HCT116 (cell line): ENCODE measurements at regions not wholly inside any gene's neighbourhood (a gene's known extent, or its start where the extent isn't known, plus 50 kb on each side); places are given as distances from the start of the nearest gene placed in this dataset.

ENCODE experiments used
- ATAC-seq: fragments of 200-7000 bp; cut with Tn5 transposase; 2 replicates; pipeline ENCODE4 v1.9.1; 2020; ENCODE audit warnings: mild to moderate bottlenecking, moderate library complexity
- BruUV-seq: library from RNA; stranded (reverse); fragments of 400-500 nt; replicated peaks from 2 replicates; lab custom pipeline; 2021; lab: Mats Ljungman, UMichigan
- CTCF ChIA-PET: fragments of 300-600 bp; sonication (Branson Sonifier 250); formaldehyde crosslinking; loops from one replicate; lab custom pipeline; 2021; ENCODE audit warnings: antibody characterized with exemption; lab: Charles Lee
- POLR2A ChIA-PET: fragments of 300-600, 350-600 bp; sonication (Branson Sonifier 250); formaldehyde crosslinking; loops from one replicate; lab custom pipeline; 2021; ENCODE audit warnings: antibody characterized with exemption; lab: Charles Lee
- RAD21 ChIA-PET, 2 experiments: fragments of 300-600 bp; sonication (Branson Sonifier 250); formaldehyde crosslinking; loops; one replicate each; lab custom pipeline; 2023; ENCODE audit warnings: low total read pairs in 2 of 2; ENCODE audit not compliant: uncharacterized antibody in 2 of 2, unreplicated experiment in 2 of 2, low non-redundant PET in 1 of 2; lab: Charles Lee
- DNase-seq: peaks from one replicate; pipeline ENCODE4 v3.0.0-alpha.2; 2010; ENCODE audit warnings: low read depth, low spot score
- H2AFZ ChIP-seq: fragments of 200-600 bp; shearing (Covaris generic), sonication (generic); 2 replicates; pipeline ENCODE4 v1.6.1; 2017; ENCODE audit warnings: low read depth, mixed run types, mixed read lengths, antibody characterized with exemption, low read length; ENCODE audit not compliant: poor library complexity, severe bottlenecking
- H3K27ac ChIP-seq: 2 replicates; pipeline ENCODE4 v1.5.1; 2012; ENCODE audit warnings: low read depth, low read length
- H3K27me3 ChIP-seq: fragments of 200-600 bp; sonication (generic); 2 replicates; pipeline ENCODE4 v1.6.1; 2016; ENCODE audit warnings: mixed run types, low read length, mixed read lengths; ENCODE audit not compliant: insufficient read depth
- H3K36me3 ChIP-seq, 2 experiments: fragments of 200-500 bp in 1 of 2; fragments of 200-600 bp in 1 of 2; sonication (Bioruptor generic) in 1 of 2; sonication (generic) in 1 of 2; 2 replicates each; pipeline versions ENCODE4 v1.5.1 to v1.6.1; 2014 to 2016; ENCODE audit warnings: low read length in 2 of 2, inconsistent platforms in 1 of 2, mixed read lengths in 1 of 2, mixed run types in 1 of 2; ENCODE audit not compliant: insufficient read depth in 2 of 2, control insufficient read depth in 1 of 2
- H3K4me1 ChIP-seq, 2 experiments: fragments of 200-600 bp in 1 of 2; sonication (generic) in 1 of 2; 2 replicates each; pipeline versions ENCODE4 v1.5.1 to v1.6.1; 2012 to 2017; ENCODE audit warnings: low read length in 2 of 2, inconsistent platforms in 1 of 2, mild to moderate bottlenecking in 1 of 2, mixed read lengths in 1 of 2, mixed run types in 1 of 2, moderate library complexity in 1 of 2; ENCODE audit not compliant: insufficient read depth in 2 of 2, control insufficient read depth in 1 of 2
- H3K4me2 ChIP-seq: fragments of 200-600 bp; sonication (generic); 2 replicates; pipeline ENCODE4 v1.6.1; 2017; ENCODE audit warnings: mixed run types, low read length, mixed read lengths
- H3K4me3 ChIP-seq, 2 experiments: fragments of 200-600 bp in 1 of 2; sonication (generic) in 1 of 2; replicated peaks in 1 of 2; 2 replicates each; pipeline ENCODE4 v1.5.1; 2011 to 2016; ENCODE audit warnings: low read length in 2 of 2, control low read depth in 1 of 2, low read depth in 1 of 2, mild to moderate bottlenecking in 1 of 2, mixed read lengths in 1 of 2, mixed run types in 1 of 2
- H3K79me2 ChIP-seq: fragments of 200-600 bp; sonication (generic); 2 replicates; pipeline ENCODE4 v1.6.1; 2017; ENCODE audit warnings: mild to moderate bottlenecking, mixed run types, low read length, moderate library complexity, mixed read lengths; ENCODE audit not compliant: insufficient read depth
- H3K9ac ChIP-seq: fragments of 200-600 bp; sonication (generic); 2 replicates; pipeline ENCODE4 v1.6.1; 2016; ENCODE audit warnings: low read length, mixed read lengths
- H3K9me2 ChIP-seq: fragments of 200-600 bp; sonication (generic), shearing (Covaris generic); 2 replicates; pipeline ENCODE4 v1.6.1; 2017; ENCODE audit warnings: mixed run types, mild to moderate bottlenecking, moderate library complexity; ENCODE audit not compliant: insufficient read depth
- H3K9me3 ChIP-seq, 2 experiments: fragments of 200-500 bp in 1 of 2; fragments of 200-600 bp in 1 of 2; sonication (Bioruptor generic) in 1 of 2; sonication (generic) in 1 of 2; 2 replicates each; pipeline ENCODE4 v1.6.1; 2014 to 2017; ENCODE audit warnings: low read length in 2 of 2, mixed read lengths in 2 of 2, inconsistent platforms in 1 of 2, low read depth in 1 of 2, mild to moderate bottlenecking in 1 of 2, mixed run types in 1 of 2, moderate library complexity in 1 of 2; ENCODE audit not compliant: control insufficient read depth in 1 of 2, insufficient read depth in 1 of 2
- H4K20me1 ChIP-seq: fragments of 200-600 bp; sonication (generic), shearing (Covaris generic); 2 replicates; pipeline ENCODE4 v1.6.1; 2017; ENCODE audit warnings: mixed run types, mild to moderate bottlenecking, moderate library complexity; ENCODE audit not compliant: insufficient read depth
- CBX3 ChIP-seq: IDR thresholded peaks from 2 replicates; pipeline ENCODE4 v1.6.1; 2012; ENCODE audit warnings: low read depth
- CEBPB ChIP-seq: IDR thresholded peaks from 2 replicates; pipeline ENCODE4 v1.6.1; 2012; ENCODE audit warnings: low read depth
- EGR1 ChIP-seq: IDR thresholded peaks from 2 replicates; pipeline ENCODE4 v1.6.1; 2012; ENCODE audit warnings: low read depth
- ELF1 ChIP-seq: IDR thresholded peaks from 2 replicates; pipeline ENCODE4 v1.6.1; 2012; ENCODE audit warnings: low read depth, borderline replicate concordance
- EZH2 ChIP-seq: fragments of 200-600 bp; sonication (generic); IDR thresholded peaks from 2 replicates; pipeline ENCODE4 v1.6.1; 2017; ENCODE audit warnings: antibody characterized with exemption, mixed run types
- JUND ChIP-seq: IDR thresholded peaks from 2 replicates; pipeline ENCODE4 v1.6.1; 2012
- POLR2A ChIP-seq: IDR thresholded peaks from 2 replicates; pipeline ENCODE4 v1.7.0; 2011; ENCODE audit warnings: borderline replicate concordance; ENCODE audit not compliant: insufficient read depth, insufficient read length; ENCODE audit errors: extremely low read depth
- POLR2AphosphoS5 ChIP-seq: IDR thresholded peaks from 2 replicates; pipeline ENCODE4 v1.6.1; 2011; ENCODE audit warnings: mild to moderate bottlenecking, low read depth, low read length, moderate library complexity
- RAD21 ChIP-seq: IDR thresholded peaks from 2 replicates; pipeline ENCODE4 v1.6.1; 2012; ENCODE audit warnings: low read depth, mild to moderate bottlenecking
- SIN3A ChIP-seq: IDR thresholded peaks from 2 replicates; pipeline ENCODE4 v1.6.1; 2012; ENCODE audit warnings: low read depth
- SP1 ChIP-seq: IDR thresholded peaks from 2 replicates; pipeline ENCODE4 v1.6.1; 2012; ENCODE audit warnings: low read depth
- SRF ChIP-seq: IDR thresholded peaks from 2 replicates; pipeline ENCODE4 v1.6.1; 2012; ENCODE audit warnings: low read depth
- TCF7L2 ChIP-seq: IDR thresholded peaks from 2 replicates; pipeline ENCODE4 v1.7.0; 2011; ENCODE audit warnings: borderline replicate concordance, inconsistent platforms; ENCODE audit not compliant: insufficient read depth, insufficient read length; ENCODE audit errors: extremely low read depth
- YY1 ChIP-seq: IDR thresholded peaks from 2 replicates; pipeline ENCODE4 v1.6.1; 2011; ENCODE audit warnings: low read length, low read depth, moderate library complexity, mild to moderate bottlenecking; ENCODE audit not compliant: insufficient replicate concordance; ENCODE audit errors: extremely low read depth
- ZFX ChIP-seq: fragments of 450-650 bp; IDR thresholded peaks from 2 replicates; pipeline ENCODE4 v1.6.1; 2017
- intact Hi-C: fragments of 100-400 bp; cut with micrococcal nuclease; formaldehyde crosslinking; loops from 2 replicates; pipeline ENCODE4 v1.10.0; 2022
- TF ChIP-seq, protein P1 (sequence below): IDR thresholded peaks from 2 replicates; pipeline ENCODE4 v1.6.1; 2012
- TF ChIP-seq, protein P2 (sequence below), 3 experiments: fragments of 200-600 bp in 1 of 3; sonication (generic) in 1 of 3; IDR thresholded peaks in 2 of 3; conservative IDR thresholded peaks in 1 of 3; 2 replicates each; pipeline ENCODE4 v1.5.1; 2012 to 2017; ENCODE audit warnings: low read depth in 2 of 3, low read length in 2 of 3, antibody characterized with exemption in 1 of 3, borderline replicate concordance in 1 of 3, control low read depth in 1 of 3, mild to moderate bottlenecking in 1 of 3, mixed read lengths in 1 of 3, mixed run types in 1 of 3, moderate library complexity in 1 of 3; ENCODE audit not compliant: insufficient read depth in 1 of 3
- TF ChIP-seq, protein P3 (sequence below): IDR thresholded peaks from 2 replicates; pipeline ENCODE4 v1.6.1; 2012
- TF ChIP-seq, protein P4 (sequence below): IDR thresholded peaks from 2 replicates; pipeline ENCODE4 v1.6.1; 2011; ENCODE audit warnings: mild to moderate bottlenecking, low read length, moderate library complexity; ENCODE audit not compliant: insufficient replicate concordance; ENCODE audit errors: extremely low read depth

DNA sequence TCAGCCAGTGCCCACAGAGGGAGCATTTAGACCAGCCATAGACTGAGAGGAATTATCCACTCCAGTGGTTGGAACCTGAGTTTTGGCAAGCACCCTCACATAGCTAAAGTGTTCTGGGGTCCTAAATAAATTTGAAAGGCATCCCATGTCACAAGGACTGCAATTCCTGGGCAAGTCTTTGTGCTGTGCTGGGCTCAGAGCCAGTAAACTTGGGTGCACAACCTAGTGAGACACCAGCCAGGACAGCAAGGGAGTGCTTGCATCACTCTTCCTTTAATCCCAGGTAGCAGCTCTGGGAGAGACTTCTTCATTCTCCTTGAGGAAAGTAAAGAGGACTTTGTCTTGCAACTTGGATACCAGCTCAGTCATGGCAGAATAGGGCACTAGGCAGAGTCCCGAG, 142.0 kb upstream of the FSCB start (continued):
- TF ChIP-seq SRF, result no peak
- no peak for TF ChIP-seq EZH2
- no peak for TF ChIP-seq ZFX
- TF ChIP-seq SIN3A, result no peak
- no peak for TF ChIP-seq POLR2A
- no peak for TF ChIP-seq TCF7L2

DNA sequence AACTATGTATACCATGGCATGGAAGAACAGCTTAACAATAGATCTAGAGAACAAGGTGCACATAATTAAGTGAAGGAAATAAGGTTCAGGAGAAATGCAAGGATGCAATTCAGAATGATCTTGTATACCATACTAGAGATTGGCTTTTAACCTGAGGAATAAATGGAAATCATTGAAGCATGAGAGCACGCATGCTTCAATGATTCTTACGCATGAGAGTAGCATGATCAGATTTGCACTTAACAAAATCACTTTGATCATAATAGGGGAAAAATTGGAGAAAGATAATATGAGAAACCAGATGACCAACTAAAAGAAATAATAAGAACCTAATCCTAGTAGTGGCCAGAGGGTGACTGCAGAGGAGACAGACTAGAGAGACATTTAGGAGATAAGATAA, 133.3 kb upstream of the FSCB start:
- no peaks in the 10 kb centered on the region for H3K36me3 ChIP-seq
- RAD21 ChIA-PET, result no interaction called here
- H2AFZ ChIP-seq, result no peak overlapping the region
- intact Hi-C loops, result no loop called here
- no peak for DNase-seq
- no peaks in the 10 kb centered on the region for H3K27me3 ChIP-seq
- H3K27ac ChIP-seq, result no peak overlapping the region
- no peak overlapping the region for H3K4me3 ChIP-seq
- BruUV-seq, result no TSS peak
- no peaks in the 10 kb centered on the region for H3K79me2 ChIP-seq
- no peaks in the 10 kb centered on the region for H3K9me3 ChIP-seq
- POLR2A ChIA-PET, result no interaction called here
- ATAC-seq, result no peak
- CTCF ChIA-PET, result no interaction called here
- no peak overlapping the region for H3K9ac ChIP-seq
- H3K4me1 ChIP-seq, result no peaks in the 10 kb centered on the region
- H3K9me2 ChIP-seq, result no peaks in the 10 kb centered on the region
- H4K20me1 ChIP-seq, result no peaks in the 10 kb centered on the region
- H3K4me2 ChIP-seq, result no peak overlapping the region
- TF ChIP-seq ZFX (no peak), ELF1 (no peak), SIN3A (no peak), EZH2 (no peak), TCF7L2 (no peak), RAD21 (no peak), SRF (no peak), CBX3 (no peak), YY1 (no peak), POLR2AphosphoS5 (no peak), POLR2A (no peak), EGR1 (no peak), CEBPB (no peak), SP1 (no peak), JUND (no peak)
- TF ChIP-seq, protein P1, sequence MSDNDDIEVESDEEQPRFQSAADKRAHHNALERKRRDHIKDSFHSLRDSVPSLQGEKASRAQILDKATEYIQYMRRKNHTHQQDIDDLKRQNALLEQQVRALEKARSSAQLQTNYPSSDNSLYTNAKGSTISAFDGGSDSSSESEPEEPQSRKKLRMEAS, result no peak
- TF ChIP-seq, protein P2, sequence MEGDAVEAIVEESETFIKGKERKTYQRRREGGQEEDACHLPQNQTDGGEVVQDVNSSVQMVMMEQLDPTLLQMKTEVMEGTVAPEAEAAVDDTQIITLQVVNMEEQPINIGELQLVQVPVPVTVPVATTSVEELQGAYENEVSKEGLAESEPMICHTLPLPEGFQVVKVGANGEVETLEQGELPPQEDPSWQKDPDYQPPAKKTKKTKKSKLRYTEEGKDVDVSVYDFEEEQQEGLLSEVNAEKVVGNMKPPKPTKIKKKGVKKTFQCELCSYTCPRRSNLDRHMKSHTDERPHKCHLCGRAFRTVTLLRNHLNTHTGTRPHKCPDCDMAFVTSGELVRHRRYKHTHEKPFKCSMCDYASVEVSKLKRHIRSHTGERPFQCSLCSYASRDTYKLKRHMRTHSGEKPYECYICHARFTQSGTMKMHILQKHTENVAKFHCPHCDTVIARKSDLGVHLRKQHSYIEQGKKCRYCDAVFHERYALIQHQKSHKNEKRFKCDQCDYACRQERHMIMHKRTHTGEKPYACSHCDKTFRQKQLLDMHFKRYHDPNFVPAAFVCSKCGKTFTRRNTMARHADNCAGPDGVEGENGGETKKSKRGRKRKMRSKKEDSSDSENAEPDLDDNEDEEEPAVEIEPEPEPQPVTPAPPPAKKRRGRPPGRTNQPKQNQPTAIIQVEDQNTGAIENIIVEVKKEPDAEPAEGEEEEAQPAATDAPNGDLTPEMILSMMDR (IDR thresholded peaks at IDR 0.05 in 2 of 3, conservative IDR thresholded peaks at IDR 0.05 in 1 of 3; ENCODE audit: borderline replicate concordance in 1 of 3, insufficient read depth in 1 of 3, low read depth in 2 of 3, low read length in 2 of 3), result no peak
- TF ChIP-seq, protein P3, sequence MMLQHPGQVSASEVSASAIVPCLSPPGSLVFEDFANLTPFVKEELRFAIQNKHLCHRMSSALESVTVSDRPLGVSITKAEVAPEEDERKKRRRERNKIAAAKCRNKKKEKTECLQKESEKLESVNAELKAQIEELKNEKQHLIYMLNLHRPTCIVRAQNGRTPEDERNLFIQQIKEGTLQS, result no peak
- TF ChIP-seq, protein P4, sequence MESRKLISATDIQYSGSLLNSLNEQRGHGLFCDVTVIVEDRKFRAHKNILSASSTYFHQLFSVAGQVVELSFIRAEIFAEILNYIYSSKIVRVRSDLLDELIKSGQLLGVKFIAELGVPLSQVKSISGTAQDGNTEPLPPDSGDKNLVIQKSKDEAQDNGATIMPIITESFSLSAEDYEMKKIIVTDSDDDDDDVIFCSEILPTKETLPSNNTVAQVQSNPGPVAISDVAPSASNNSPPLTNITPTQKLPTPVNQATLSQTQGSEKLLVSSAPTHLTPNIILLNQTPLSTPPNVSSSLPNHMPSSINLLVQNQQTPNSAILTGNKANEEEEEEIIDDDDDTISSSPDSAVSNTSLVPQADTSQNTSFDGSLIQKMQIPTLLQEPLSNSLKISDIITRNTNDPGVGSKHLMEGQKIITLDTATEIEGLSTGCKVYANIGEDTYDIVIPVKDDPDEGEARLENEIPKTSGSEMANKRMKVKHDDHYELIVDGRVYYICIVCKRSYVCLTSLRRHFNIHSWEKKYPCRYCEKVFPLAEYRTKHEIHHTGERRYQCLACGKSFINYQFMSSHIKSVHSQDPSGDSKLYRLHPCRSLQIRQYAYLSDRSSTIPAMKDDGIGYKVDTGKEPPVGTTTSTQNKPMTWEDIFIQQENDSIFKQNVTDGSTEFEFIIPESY, result no peak
